OCI-LY3 (cell line): ENCODE measurements at regions not wholly inside any gene's neighbourhood (a gene's known extent, or its start where the extent isn't known, plus 50 kb on each side); places are given as distances from the start of the nearest gene placed in this dataset.

Experiments used
- H2AFZ ChIP-seq: fragments of 200-600, 300-600 bp; shearing (Covaris generic); 2 replicates; pipeline ENCODE4 v1.6.0; 2014; ENCODE audit warnings: antibody characterized with exemption, low read depth, low read length
- H3K27ac ChIP-seq: fragments of 200-600, 300-600 bp; sonication (generic); 2 replicates; pipeline ENCODE4 v1.5.1; 2014; ENCODE audit warnings: mild to moderate bottlenecking, low read length, moderate library complexity, mixed read lengths
- H3K27me3 ChIP-seq: fragments of 200-600, 300-600 bp; sonication (generic); 2 replicates; pipeline ENCODE4 v1.6.1; 2014; ENCODE audit warnings: low read depth, low read length, mixed read lengths
- H3K36me3 ChIP-seq: fragments of 200-600, 300-600 bp; sonication (generic); replicated peaks from 2 replicates; pipeline ENCODE3; 2014; ENCODE audit warnings: low read depth, low read length, mixed read lengths
- H3K4me1 ChIP-seq: fragments of 300-600, 200-600 bp; sonication (generic); 2 replicates; pipeline ENCODE4 v1.6.1; 2014; ENCODE audit warnings: low read length, mixed read lengths
- H3K4me2 ChIP-seq: fragments of 200-600, 300-600 bp; sonication (generic); 2 replicates; pipeline ENCODE4 v1.6.1; 2014; ENCODE audit warnings: low read length, mixed read lengths
- H3K4me3 ChIP-seq: fragments of 300-600, 200-600 bp; sonication (generic); 2 replicates; pipeline ENCODE4 v1.5.1; 2014; ENCODE audit warnings: antibody characterized with exemption, mild to moderate bottlenecking, low read length, moderate library complexity
- H3K79me2 ChIP-seq: fragments of 300-600, 200-600 bp; shearing (Covaris generic); 2 replicates; pipeline ENCODE4 v1.6.1; 2014; ENCODE audit warnings: mild to moderate bottlenecking, low read length, mixed read lengths
- H3K9ac ChIP-seq: fragments of 300-600, 200-600 bp; shearing (Covaris generic); 2 replicates; pipeline ENCODE4 v1.6.0; 2014; ENCODE audit warnings: mild to moderate bottlenecking, low read length, moderate library complexity
- H3K9me3 ChIP-seq: fragments of 200-600, 300-600 bp; shearing (Covaris generic); 2 replicates; pipeline ENCODE4 v1.6.1; 2014; ENCODE audit warnings: low read length, mixed read lengths; ENCODE audit not compliant: insufficient read depth
- H4K20me1 ChIP-seq: fragments of 200-600, 300-600 bp; sonication (generic); 2 replicates; pipeline ENCODE4 v1.6.1; 2016; ENCODE audit warnings: low read length, mixed read lengths; ENCODE audit not compliant: insufficient read depth
- EZH2phosphoT487 ChIP-seq: fragments of 200-600 bp; shearing (Covaris generic); IDR thresholded peaks from 2 replicates; pipeline ENCODE4 v1.6.1; 2018; ENCODE audit warnings: antibody characterized with exemption, mixed run types, low read depth
- TF ChIP-seq, protein P1 (sequence below): fragments of 200-600, 300-600 bp; sonication (generic); IDR thresholded peaks from 2 replicates; pipeline ENCODE4 v1.5.1; 2014; ENCODE audit warnings: antibody characterized with exemption, low read length, low read depth

- H2AFZ ChIP-seq, result no peak overlapping the region
- no peaks in the 10 kb centered on the region for H3K79me2 ChIP-seq
- H4K20me1 ChIP-seq, result no peaks in the 10 kb centered on the region
- H3K36me3 ChIP-seq, result no peaks in the 10 kb centered on the region
- H3K27ac ChIP-seq, result 0 out of 2 replicates have a peak overlapping the region, but pooled peaks have one; percentile 18
- no peaks in the 10 kb centered on the region for H3K9me3 ChIP-seq
- peaks cover 37% of the 10 kb centered on the region for H3K4me1 ChIP-seq
- H3K4me3 ChIP-seq, result peak overlapping the region; percentile 41; the same call in 1 of the 2 replicates
- TF ChIP-seq, protein P1, sequence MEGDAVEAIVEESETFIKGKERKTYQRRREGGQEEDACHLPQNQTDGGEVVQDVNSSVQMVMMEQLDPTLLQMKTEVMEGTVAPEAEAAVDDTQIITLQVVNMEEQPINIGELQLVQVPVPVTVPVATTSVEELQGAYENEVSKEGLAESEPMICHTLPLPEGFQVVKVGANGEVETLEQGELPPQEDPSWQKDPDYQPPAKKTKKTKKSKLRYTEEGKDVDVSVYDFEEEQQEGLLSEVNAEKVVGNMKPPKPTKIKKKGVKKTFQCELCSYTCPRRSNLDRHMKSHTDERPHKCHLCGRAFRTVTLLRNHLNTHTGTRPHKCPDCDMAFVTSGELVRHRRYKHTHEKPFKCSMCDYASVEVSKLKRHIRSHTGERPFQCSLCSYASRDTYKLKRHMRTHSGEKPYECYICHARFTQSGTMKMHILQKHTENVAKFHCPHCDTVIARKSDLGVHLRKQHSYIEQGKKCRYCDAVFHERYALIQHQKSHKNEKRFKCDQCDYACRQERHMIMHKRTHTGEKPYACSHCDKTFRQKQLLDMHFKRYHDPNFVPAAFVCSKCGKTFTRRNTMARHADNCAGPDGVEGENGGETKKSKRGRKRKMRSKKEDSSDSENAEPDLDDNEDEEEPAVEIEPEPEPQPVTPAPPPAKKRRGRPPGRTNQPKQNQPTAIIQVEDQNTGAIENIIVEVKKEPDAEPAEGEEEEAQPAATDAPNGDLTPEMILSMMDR, result no peak
- no peak for TF ChIP-seq EZH2phosphoT487
- peak overlapping the region; percentile 66 for H3K4me2 ChIP-seq
- peaks cover 16% of the 10 kb centered on the region for H3K27me3 ChIP-seq
- H3K9ac ChIP-seq, result no peak overlapping the region; the same call in 1 of the 2 replicates
Measured at GRCh38 chr2:67839242-67839641, 223.6 kb downstream of the C1D start.

DNA sequence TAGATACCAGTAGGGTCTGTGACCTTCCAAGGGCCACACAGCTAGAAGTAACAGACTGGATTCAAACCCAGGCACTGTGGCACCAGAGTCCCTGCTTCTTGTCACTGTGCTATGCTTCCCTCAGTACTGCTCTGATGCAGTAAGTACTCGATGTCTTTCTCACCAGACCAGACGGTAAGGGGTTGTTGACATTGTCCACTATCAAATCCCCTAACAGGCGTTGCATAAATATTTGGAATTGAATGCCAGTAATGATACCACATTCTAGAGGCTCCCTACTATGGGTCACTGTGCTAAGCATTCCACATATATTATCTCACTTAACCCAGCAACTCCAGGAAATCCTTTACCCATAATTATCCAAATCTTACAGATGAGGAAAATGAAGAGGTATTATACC lies 223.1 kb downstream of the C1D start:
- H2AFZ ChIP-seq, result no peak overlapping the region
- H3K27me3 ChIP-seq, result peaks cover 20% of the 10 kb centered on the region
- H3K4me2 ChIP-seq, result peak overlapping the region; percentile 66
- no peaks in the 10 kb centered on the region for H3K9me3 ChIP-seq
- H4K20me1 ChIP-seq, result no peaks in the 10 kb centered on the region
- H3K79me2 ChIP-seq, result no peaks in the 10 kb centered on the region
- peak overlapping the region; percentile 41; the same call in 1 of the 2 replicates for H3K4me3 ChIP-seq
- H3K27ac ChIP-seq, result 0 out of 2 replicates have a peak overlapping the region, but pooled peaks have one; percentile 18
- no peak overlapping the region; the same call in 1 of the 2 replicates for H3K9ac ChIP-seq
- peaks cover 37% of the 10 kb centered on the region for H3K4me1 ChIP-seq
- TF ChIP-seq EZH2phosphoT487, result no peak
- TF ChIP-seq, protein P1, result no peak
- no peaks in the 10 kb centered on the region for H3K36me3 ChIP-seq

- peaks cover 27% of the 10 kb centered on the region for H3K27me3 ChIP-seq
- H4K20me1 ChIP-seq, result no peaks in the 10 kb centered on the region
- no peak overlapping the region for H3K4me3 ChIP-seq
- no peak overlapping the region for H3K9ac ChIP-seq
- no peak for TF ChIP-seq EZH2phosphoT487
- TF ChIP-seq, protein P1, result peak; percentile 94
- H3K79me2 ChIP-seq, result no peaks in the 10 kb centered on the region
- H3K9me3 ChIP-seq, result no peaks in the 10 kb centered on the region
- H3K36me3 ChIP-seq, result no peaks in the 10 kb centered on the region
- H3K4me1 ChIP-seq, result peaks cover 37% of the 10 kb centered on the region
- H3K27ac ChIP-seq, result no peak overlapping the region
- no peak overlapping the region for H2AFZ ChIP-seq
- H3K4me2 ChIP-seq, result peak overlapping the region; percentile 5; the same call in 1 of the 2 replicates
Measured at GRCh38 chr2:67840460-67841068, 222.2 kb downstream of the C1D start.

DNA sequence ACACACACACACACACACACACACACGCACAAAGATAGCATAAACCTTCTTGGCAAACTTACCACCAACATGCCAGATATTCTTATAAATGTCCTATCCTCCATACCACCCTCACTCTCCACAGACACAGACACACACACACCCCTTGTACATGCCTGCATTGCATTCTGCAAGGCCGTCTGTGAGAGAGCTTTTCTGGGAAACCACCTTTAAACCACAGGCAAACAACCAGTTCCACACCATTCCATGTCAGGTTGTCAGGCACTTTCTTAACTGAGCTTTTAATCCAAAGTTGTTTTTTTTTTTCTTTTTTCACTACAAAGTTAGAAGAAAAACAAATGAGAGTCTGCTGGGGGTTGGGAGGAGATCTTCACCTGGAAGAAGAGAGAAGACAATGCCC lies 221.1 kb downstream of the C1D start:
- TF ChIP-seq, protein P1, result no peak
- no peak for TF ChIP-seq EZH2phosphoT487

More for the DNA sequence above, 221.1 kb downstream of the C1D start:
- Histone ChIP-seq H3K36me3 (no peaks in the 10 kb centered on the region), H3K9ac (no peak overlapping the region), H4K20me1 (no peaks in the 10 kb centered on the region), H3K4me1 (peaks cover 35% of the 10 kb centered on the region), H3K4me2 (no peak overlapping the region), H2AFZ (no peak overlapping the region), H3K79me2 (no peaks in the 10 kb centered on the region), H3K4me3 (no peak overlapping the region), H3K27ac (no peak overlapping the region), H3K27me3 (peaks cover 28% of the 10 kb centered on the region), H3K9me3 (no peaks in the 10 kb centered on the region)
